DOHH2 (cell line): ENCODE measurements at regions not wholly inside any gene's neighbourhood (a gene's known extent, or its start where the extent isn't known, plus 50 kb on each side); places are given as distances from the start of the nearest gene placed in this dataset.

ENCODE experiments used
- CTCF ChIP-seq: fragments of 200-600 bp; sonication (generic); IDR thresholded peaks from one replicate; pipeline ENCODE4 v1.5.1; 2014; ENCODE audit warnings: antibody characterized with exemption, mild to moderate bottlenecking, low read depth, low read length; ENCODE audit not compliant: poor library complexity, severe bottlenecking
- EZH2phosphoT487 ChIP-seq: fragments of 200-600 bp; sonication (generic); IDR thresholded peaks from 2 replicates; pipeline ENCODE4 v1.6.1; 2017; ENCODE audit warnings: borderline replicate concordance, mild to moderate bottlenecking, antibody characterized with exemption, low read length, moderate library complexity, mixed read lengths

GRCh38 chr1:164366014-164366413 is 193.0 kb upstream of the PBX1 start:
- TF ChIP-seq EZH2phosphoT487 (no peak), CTCF (no peak)
